ENCODE measurements at regions not wholly inside any gene's neighbourhood (a gene's known extent, or its start where the extent isn't known, plus 50 kb on each side); places are given as distances from the start of the nearest gene placed in this dataset.

- Histone ChIP-seq H3K36me3 (replicated peaks) (no peaks in the 10 kb centered on the region), H3K4me1 (no peaks in the 10 kb centered on the region), H3K4me3 (no peak overlapping the region), H3K27me3 (ENCODE audit: low read depth) (no peaks in the 10 kb centered on the region), H3K9me3 (no peaks in the 10 kb centered on the region)
- no peak for DNase-seq (ENCODE audit: low spot score in 2 of 2)
- in situ Hi-C loops (cut with MboI; ENCODE audit: low sequenced_read_pairs), result no loop called here
These were observed 439.3 kb downstream of the DTWD2 start for GRCh38 chr5:118548761-118549720.

- Histone ChIP-seq H3K4me1 (no peaks in the 10 kb centered on the region), H3K36me3 (replicated peaks) (no peaks in the 10 kb centered on the region), H3K4me3 (no peak overlapping the region), H3K27me3 (ENCODE audit: low read depth) (no peaks in the 10 kb centered on the region), H3K9me3 (no peaks in the 10 kb centered on the region)
- in situ Hi-C loops (cut with MboI; ENCODE audit: low sequenced_read_pairs), result no loop called here
- no peak for DNase-seq (ENCODE audit: low spot score in 2 of 2)
These were observed 442.9 kb downstream of the DTWD2 start for GRCh38 chr5:118545470-118545869.

DNA sequence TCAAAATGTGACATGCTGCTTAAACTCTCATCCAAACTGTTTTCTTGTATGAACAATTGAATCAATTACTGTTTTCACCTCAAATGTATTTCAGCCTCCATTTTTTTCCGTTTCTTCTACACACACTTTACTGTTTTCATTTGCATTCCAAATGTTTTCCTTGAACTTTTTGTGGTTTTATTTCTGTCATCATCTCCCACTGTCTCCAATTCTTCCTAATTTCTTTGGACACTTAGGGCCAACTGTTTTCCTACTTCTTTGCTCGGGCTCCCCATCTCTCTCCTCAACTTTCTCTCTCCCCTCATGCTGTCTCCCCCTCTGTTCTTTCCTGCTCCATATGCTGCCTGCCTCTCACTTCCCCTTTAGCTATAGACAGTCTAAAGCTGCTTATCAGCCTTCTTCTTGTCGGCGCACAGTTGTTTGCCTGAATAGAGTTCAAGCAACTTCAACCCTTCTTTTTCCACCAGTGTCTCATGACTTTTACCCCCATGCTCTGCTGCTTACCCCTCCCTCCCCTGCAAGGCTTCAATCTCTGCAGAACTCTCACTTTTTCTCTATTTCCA lies 443.4 kb downstream of the DTWD2 start:
- Histone ChIP-seq H3K4me1 (no peaks in the 10 kb centered on the region), H3K36me3 (replicated peaks) (no peaks in the 10 kb centered on the region), H3K27me3 (ENCODE audit: low read depth) (no peaks in the 10 kb centered on the region), H3K4me3 (no peak overlapping the region), H3K9me3 (no peaks in the 10 kb centered on the region)
- DNase-seq (ENCODE audit: low spot score in 2 of 2), result no peak
- in situ Hi-C loops (cut with MboI; ENCODE audit: low sequenced_read_pairs), result no loop called here

DNA sequence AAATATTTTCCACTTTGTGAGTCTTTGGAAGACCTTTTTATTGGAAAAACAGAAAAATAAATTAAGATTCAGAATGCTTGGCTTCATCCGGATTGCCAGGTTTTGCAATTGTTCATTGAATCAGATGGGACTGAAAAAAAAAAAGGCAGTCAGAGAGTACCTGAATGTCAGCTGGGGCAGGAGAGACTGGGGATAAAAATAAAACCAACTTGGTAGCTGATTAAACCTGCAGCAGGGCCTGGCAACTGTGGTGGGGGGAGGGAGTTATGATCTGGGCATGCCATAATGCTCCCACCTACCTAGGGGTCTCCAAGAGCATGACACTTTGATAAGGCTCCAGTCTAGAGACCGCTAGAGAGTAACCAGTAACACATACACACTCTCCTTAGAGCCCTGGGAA lies 454.4 kb downstream of the DTWD2 start:
- no peak for DNase-seq (ENCODE audit: low spot score in 2 of 2)
- no peaks in the 10 kb centered on the region for H3K9me3 ChIP-seq
- H3K4me1 ChIP-seq, result no peaks in the 10 kb centered on the region
- in situ Hi-C loops (cut with MboI; ENCODE audit: low sequenced_read_pairs), result no loop called here
- H3K27me3 ChIP-seq (ENCODE audit: low read depth), result no peaks in the 10 kb centered on the region
- no peaks in the 10 kb centered on the region for H3K36me3 ChIP-seq (replicated peaks)
- H3K4me3 ChIP-seq, result no peak overlapping the region

- Histone ChIP-seq H3K4me1 (no peaks in the 10 kb centered on the region), H3K9me3 (no peaks in the 10 kb centered on the region), H3K36me3 (replicated peaks) (no peaks in the 10 kb centered on the region), H3K4me3 (no peak overlapping the region), H3K27me3 (ENCODE audit: low read depth) (no peaks in the 10 kb centered on the region)
- in situ Hi-C loops (cut with MboI; ENCODE audit: low sequenced_read_pairs), result no loop called here
- DNase-seq (ENCODE audit: low spot score in 2 of 2), result no peak
These were observed 455.2 kb downstream of the DTWD2 start for GRCh38 chr5:118533156-118533555.

GRCh38 chr5:118531276-118531675 lies 457.1 kb downstream of the DTWD2 start:
- Histone ChIP-seq H3K4me3 (no peak overlapping the region), H3K27me3 (ENCODE audit: low read depth) (no peaks in the 10 kb centered on the region), H3K36me3 (replicated peaks) (no peaks in the 10 kb centered on the region), H3K9me3 (no peaks in the 10 kb centered on the region), H3K4me1 (no peaks in the 10 kb centered on the region)
- DNase-seq (ENCODE audit: low spot score in 2 of 2), result no peak
- in situ Hi-C loops (cut with MboI; ENCODE audit: low sequenced_read_pairs), result no loop called here

- Histone ChIP-seq H3K27me3 (ENCODE audit: low read depth) (no peaks in the 10 kb centered on the region), H3K4me1 (no peaks in the 10 kb centered on the region), H3K4me3 (no peak overlapping the region), H3K36me3 (replicated peaks) (no peaks in the 10 kb centered on the region), H3K9me3 (no peaks in the 10 kb centered on the region)
- in situ Hi-C loops (cut with MboI; ENCODE audit: low sequenced_read_pairs), result no loop called here
- no peak for DNase-seq (ENCODE audit: low spot score in 2 of 2)
These were observed 458.8 kb downstream of the DTWD2 start for GRCh38 chr5:118529361-118530144.

GRCh38 chr5:118522626-118523025 lies 465.7 kb downstream of the DTWD2 start:
- no peak for DNase-seq (ENCODE audit: low spot score in 2 of 2)
- Histone ChIP-seq H3K4me1 (no peaks in the 10 kb centered on the region), H3K36me3 (replicated peaks) (no peaks in the 10 kb centered on the region), H3K9me3 (no peaks in the 10 kb centered on the region; the same call in 1 of the 2 replicates), H3K27me3 (ENCODE audit: low read depth) (no peaks in the 10 kb centered on the region), H3K4me3 (no peak overlapping the region)
- in situ Hi-C loops (cut with MboI; ENCODE audit: low sequenced_read_pairs), result no loop called here

DNA sequence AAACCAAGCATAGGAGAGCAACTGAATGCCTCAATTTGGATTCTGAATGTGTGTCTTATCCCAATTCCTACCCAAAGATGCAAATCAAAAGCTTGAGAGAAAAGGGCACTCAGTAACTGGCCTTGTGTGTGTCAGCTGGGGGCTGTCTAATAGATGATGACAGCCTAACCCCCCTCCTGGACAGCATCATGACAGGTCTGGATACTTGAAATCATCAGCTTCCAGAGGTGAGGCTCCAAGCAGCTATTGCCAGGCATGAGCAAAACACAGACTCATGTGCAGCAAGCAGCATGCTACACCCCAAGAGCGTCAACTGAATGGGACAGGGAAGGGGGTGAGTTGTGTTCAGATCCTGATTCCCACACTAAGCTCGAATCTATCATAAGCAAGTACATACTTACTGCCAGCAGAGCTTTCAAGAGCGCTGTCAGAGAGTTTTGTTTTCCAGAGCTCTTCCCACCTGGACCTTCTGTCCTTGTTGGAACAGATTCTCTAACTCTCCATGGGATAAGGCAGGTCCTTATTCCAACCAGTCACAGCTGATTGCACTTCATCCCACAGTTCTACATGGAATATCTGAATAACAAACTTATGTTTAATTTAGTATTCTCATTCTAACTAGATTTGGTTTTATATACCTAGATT lies 467.5 kb downstream of the DTWD2 start:
- in situ Hi-C loops (cut with MboI; ENCODE audit: low sequenced_read_pairs), result no loop called here
- Histone ChIP-seq H3K36me3 (replicated peaks) (no peaks in the 10 kb centered on the region), H3K27me3 (ENCODE audit: low read depth) (no peaks in the 10 kb centered on the region), H3K4me3 (no peak overlapping the region), H3K4me1 (no peaks in the 10 kb centered on the region), H3K9me3 (no peaks in the 10 kb centered on the region; the same call in 1 of the 2 replicates)
- no peak for DNase-seq (ENCODE audit: low spot score in 2 of 2)

DNA sequence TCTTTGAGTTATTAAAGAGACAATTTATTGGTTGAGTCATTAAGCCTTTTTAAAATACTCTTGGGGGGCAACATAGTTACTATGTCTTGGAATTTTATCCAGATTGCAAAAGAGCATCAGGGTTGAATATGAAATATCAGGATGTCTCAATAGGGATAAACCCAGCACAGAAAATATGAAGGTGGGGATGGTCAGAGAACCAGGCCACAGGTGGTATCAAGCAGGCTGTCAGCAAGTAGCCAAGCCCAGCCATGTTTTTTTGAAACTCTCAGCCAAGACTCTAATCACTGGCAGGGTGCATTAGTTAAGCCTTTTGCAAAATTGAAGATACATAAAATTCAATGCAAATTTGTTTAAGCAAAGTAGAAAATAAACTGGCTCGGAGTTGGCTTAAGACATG lies 468.9 kb downstream of the DTWD2 start:
- Histone ChIP-seq H3K36me3 (replicated peaks) (no peaks in the 10 kb centered on the region), H3K27me3 (ENCODE audit: low read depth) (no peaks in the 10 kb centered on the region), H3K4me3 (no peak overlapping the region), H3K4me1 (no peaks in the 10 kb centered on the region), H3K9me3 (no peaks in the 10 kb centered on the region; the same call in 1 of the 2 replicates)
- in situ Hi-C loops (cut with MboI; ENCODE audit: low sequenced_read_pairs), result no loop called here
- DNase-seq (ENCODE audit: low spot score in 2 of 2), result no peak

DNA sequence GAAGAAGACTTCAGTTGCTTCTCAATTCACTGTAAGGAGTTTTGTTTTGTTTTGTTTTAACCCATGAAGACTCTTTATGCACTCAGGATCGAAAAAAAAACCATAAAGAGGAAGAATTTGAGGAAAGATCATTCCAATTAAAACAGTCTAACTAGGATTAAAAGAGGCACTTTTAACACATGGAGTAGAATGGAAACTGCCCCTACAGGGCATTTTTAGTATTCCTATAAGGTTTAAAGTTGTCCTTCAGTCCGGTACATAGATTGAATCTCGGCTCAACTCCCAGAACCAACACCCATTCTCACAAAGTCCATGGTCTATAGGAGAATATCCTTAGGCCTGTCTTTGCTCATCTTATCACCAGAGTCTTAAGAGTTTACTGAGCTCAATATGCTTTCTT lies 469.6 kb downstream of the DTWD2 start:
- H3K36me3 ChIP-seq (replicated peaks), result no peaks in the 10 kb centered on the region
- no peaks in the 10 kb centered on the region; the same call in 1 of the 2 replicates for H3K9me3 ChIP-seq
- in situ Hi-C loops (cut with MboI; ENCODE audit: low sequenced_read_pairs), result no loop called here
- H3K4me3 ChIP-seq, result no peak overlapping the region
- H3K27me3 ChIP-seq (ENCODE audit: low read depth), result no peaks in the 10 kb centered on the region
- DNase-seq (ENCODE audit: low spot score in 2 of 2), result no peak
- no peaks in the 10 kb centered on the region for H3K4me1 ChIP-seq

- Histone ChIP-seq H3K4me3 (no peak overlapping the region), H3K4me1 (no peaks in the 10 kb centered on the region), H3K27me3 (ENCODE audit: low read depth) (no peaks in the 10 kb centered on the region), H3K9me3 (no peaks in the 10 kb centered on the region), H3K36me3 (replicated peaks) (no peaks in the 10 kb centered on the region)
- no peak for DNase-seq (ENCODE audit: low spot score in 2 of 2)
- in situ Hi-C loops (cut with MboI; ENCODE audit: low sequenced_read_pairs), result no loop called here
These were observed 476.5 kb downstream of the DTWD2 start for GRCh38 chr5:118511846-118512245.

- in situ Hi-C loops (cut with MboI; ENCODE audit: low sequenced_read_pairs), result no loop called here
- H3K4me1 ChIP-seq, result no peaks in the 10 kb centered on the region
- DNase-seq (ENCODE audit: low spot score in 2 of 2), result no peak
- H3K4me3 ChIP-seq, result no peak overlapping the region
- no peaks in the 10 kb centered on the region for H3K36me3 ChIP-seq (replicated peaks)
- no peaks in the 10 kb centered on the region for H3K9me3 ChIP-seq
- H3K27me3 ChIP-seq (ENCODE audit: low read depth), result no peaks in the 10 kb centered on the region
These were observed 482.0 kb downstream of the DTWD2 start for GRCh38 chr5:118506217-118506852.
